Left forelimb (tissue), 1 donor: ENCODE measurements at regions not wholly inside any gene's neighbourhood (a gene's known extent, or its start where the extent isn't known, plus 50 kb on each side); places are given as distances from the start of the nearest gene placed in this dataset.

Source experiments
- DNase-seq: peaks from one replicate; pipeline ENCODE4 v3.0.0-alpha.2; 2018; ENCODE audit warnings: low spot score

GRCh38 chr16:86406056-86406455 lies 104.3 kb upstream of the FOXF1 start:
- DNase-seq = no peak

GRCh38 chr16:86408685-86409084 lies 101.6 kb upstream of the FOXF1 start:
- no peak for DNase-seq

- no peak for DNase-seq
Observed at GRCh38 chr16:86410081-86410480, 100.2 kb upstream of the FOXF1 start.

GRCh38 chr16:86410529-86410928 lies 99.8 kb upstream of the FOXF1 start:
- DNase-seq = no peak

- DNase-seq = no peak
Observed at GRCh38 chr16:86411897-86412296, 98.4 kb upstream of the FOXF1 start.

- DNase-seq = no peak
Observed at GRCh38 chr16:86414991-86415740, 95.2 kb upstream of the FOXF1 start.

GRCh38 chr16:86418981-86419380 lies 91.3 kb upstream of the FOXF1 start:
- no peak for DNase-seq

GRCh38 chr16:86419518-86419917 lies 90.8 kb upstream of the FOXF1 start:
- DNase-seq = no peak

- DNase-seq = no peak
Observed at GRCh38 chr16:86421995-86422394, 88.3 kb upstream of the FOXF1 start.

- no peak for DNase-seq
Observed at GRCh38 chr16:86424398-86424797, 85.9 kb upstream of the FOXF1 start.

- DNase-seq = no peak
Observed at GRCh38 chr16:86424985-86425384, 85.3 kb upstream of the FOXF1 start.

GRCh38 chr16:86426063-86426642 lies 84.2 kb upstream of the FOXF1 start:
- DNase-seq = no peak

GRCh38 chr16:86427433-86427851 lies 82.9 kb upstream of the FOXF1 start:
- no peak for DNase-seq

GRCh38 chr16:86428729-86429517 lies 81.4 kb upstream of the FOXF1 start:
- DNase-seq = no peak

- no peak for DNase-seq
Observed at GRCh38 chr16:86429663-86430062, 80.7 kb upstream of the FOXF1 start.

GRCh38 chr16:86430814-86431213 lies 79.5 kb upstream of the FOXF1 start:
- DNase-seq = no peak

- DNase-seq = no peak
Observed at GRCh38 chr16:86431540-86431939, 78.8 kb upstream of the FOXF1 start.

- no peak for DNase-seq
Observed at GRCh38 chr16:86432048-86432447, 78.3 kb upstream of the FOXF1 start.

GRCh38 chr16:86432691-86433090 lies 77.6 kb upstream of the FOXF1 start:
- no peak for DNase-seq

- DNase-seq = no peak
Observed at GRCh38 chr16:86436466-86437185, 73.7 kb upstream of the FOXF1 start.

GRCh38 chr16:86437348-86437747 lies 73.0 kb upstream of the FOXF1 start:
- DNase-seq = no peak

GRCh38 chr16:86442703-86443102 lies 67.6 kb upstream of the FOXF1 start:
- no peak for DNase-seq
